GM12878 (cell line): ENCODE measurements at regions not wholly inside any gene's neighbourhood (a gene's known extent, or its start where the extent isn't known, plus 50 kb on each side); places are given as distances from the start of the nearest gene placed in this dataset.

Source experiments
- ATAC-seq: fragments of 200-7000 bp; cut with Tn5 transposase; 3 replicates; pipeline ENCODE4 v1.9.1; 2020; ENCODE audit warnings: mild to moderate bottlenecking, moderate library complexity
- BruUV-seq: library from RNA; stranded (reverse); fragments of 400-500 nt; replicated peaks from 2 replicates; lab custom pipeline; 2021; lab: Mats Ljungman, UMichigan
- CTCF ChIA-PET: fragments of 300-600 bp; sonication (Branson Sonifier 250); formaldehyde crosslinking; extraction: SDS; loops from one replicate; lab custom pipeline; 2021; ENCODE audit warnings: inconsistent platforms; lab: Yijun Ruan, JAX
- POLR2A ChIA-PET: fragments of 350-600 bp; formaldehyde crosslinking; extraction: SDS; loops from one replicate; lab custom pipeline; 2021; ENCODE audit warnings: inconsistent platforms; lab: Charles Lee
- RAD21 ChIA-PET: fragments of 300-600 bp; sonication (Branson Sonifier 250); formaldehyde crosslinking; loops from one replicate; lab custom pipeline; 2023; ENCODE audit warnings: antibody characterized with exemption; ENCODE audit not compliant: unreplicated experiment; lab: Charles Lee
- SMC1A ChIA-PET: fragments of 300-600 bp; sonication (Branson Sonifier 250); formaldehyde crosslinking; loops from one replicate; lab custom pipeline; 2023; ENCODE audit not compliant: unreplicated experiment, uncharacterized antibody; lab: Charles Lee
- DNase-seq: peaks from one replicate; pipeline ENCODE4 v3.0.0-alpha.2; 2011; ENCODE audit warnings: low read depth, low spot score
- FAIRE-seq: peaks from 3 replicates; lab custom pipeline; 2011; peaks lifted over from hg19 to GRCh38; lab: Jason Lieb, UNC
- H2AFZ ChIP-seq: 2 replicates; pipeline ENCODE4 v1.6.0; 2011; ENCODE audit warnings: low read depth, low read length, control low read depth; ENCODE audit not compliant: control insufficient read depth
- H3K27ac ChIP-seq: 2 replicates; pipeline ENCODE4 v1.5.1; 2011; ENCODE audit warnings: control low read depth; ENCODE audit not compliant: control insufficient read depth, insufficient read depth
- H3K27me3 ChIP-seq, 2 experiments: replicated peaks in 1 of 2; 2 replicates each; pipeline versions ENCODE4 v1.6.0 to v1.6.1; 2011; ENCODE audit warnings: low read length in 1 of 2; ENCODE audit not compliant: control insufficient read depth in 2 of 2, insufficient read depth in 2 of 2
- H3K36me3 ChIP-seq, 2 experiments: 2 replicates each; pipeline ENCODE4 v1.5.1; 2011; ENCODE audit warnings: low read length in 1 of 2; ENCODE audit not compliant: control insufficient read depth in 2 of 2, insufficient read depth in 2 of 2
- H3K4me1 ChIP-seq: 2 replicates; pipeline ENCODE4 v1.6.1; 2011; ENCODE audit warnings: mild to moderate bottlenecking, low read length, moderate library complexity, mixed read lengths; ENCODE audit not compliant: control insufficient read depth, insufficient read depth
- H3K4me2 ChIP-seq: 2 replicates; pipeline ENCODE4 v1.6.0; 2011; ENCODE audit warnings: control low read depth; ENCODE audit not compliant: control insufficient read depth, insufficient read depth
- H3K4me3 ChIP-seq: fragments of 200-600 bp; sonication (generic); 2 replicates; pipeline ENCODE4 v1.5.1; 2016
- H3K79me2 ChIP-seq: 2 replicates; pipeline ENCODE4 v1.6.0; 2011; ENCODE audit warnings: low read length; ENCODE audit not compliant: control insufficient read depth, insufficient read depth
- H3K9ac ChIP-seq: 2 replicates; pipeline ENCODE4 v1.8.0; 2011; ENCODE audit warnings: low read length, control low read depth, mixed read lengths; ENCODE audit not compliant: control insufficient read depth, insufficient read depth
- H3K9me3 ChIP-seq: replicated peaks from 3 replicates; pipeline ENCODE4 v1.5.1; 2011; ENCODE audit warnings: mild to moderate bottlenecking, low read length; ENCODE audit not compliant: control insufficient read depth, insufficient read depth
- H4K20me1 ChIP-seq: 2 replicates; pipeline ENCODE4 v1.6.0; 2011; ENCODE audit not compliant: control insufficient read depth, insufficient read depth
- ASH2L ChIP-seq: fragments of 300-600, 200-600 bp; sonication (generic); IDR thresholded peaks from 2 replicates; pipeline ENCODE4 v1.6.1; 2017; ENCODE audit warnings: low read depth, mild to moderate bottlenecking, borderline replicate concordance
- BCL11A ChIP-seq: IDR thresholded peaks from 2 replicates; pipeline ENCODE4 v1.6.1; 2011; ENCODE audit warnings: low read depth, low read length
- BRCA1 ChIP-seq: IDR thresholded peaks from 2 replicates; pipeline ENCODE4 v1.6.1; 2011; ENCODE audit warnings: low read depth, low read length, improper control_type of control experiment
- CBX3 ChIP-seq: fragments of 200-600 bp; sonication (generic); IDR thresholded peaks from 2 replicates; pipeline ENCODE4 v1.6.1; 2016; ENCODE audit warnings: low read depth, borderline replicate concordance
- ESRRA ChIP-seq: IDR thresholded peaks from 2 replicates; pipeline ENCODE4 v1.6.1; 2012; ENCODE audit warnings: mild to moderate bottlenecking, low read length, improper control_type of control experiment
- FOXK2 ChIP-seq: fragments of 450-650 bp; IDR thresholded peaks from 2 replicates; pipeline ENCODE4 v1.6.1; 2017; ENCODE audit warnings: mild to moderate bottlenecking, moderate library complexity
- GABPA ChIP-seq: IDR thresholded peaks from 2 replicates; pipeline ENCODE4 v1.6.1; 2014; ENCODE audit warnings: antibody characterized with exemption, low read depth, mild to moderate bottlenecking, inconsistent platforms
- IKZF1 ChIP-seq: fragments of 450-650 bp; conservative IDR thresholded peaks from 2 replicates; pipeline ENCODE4 v1.6.1; 2017; ENCODE audit warnings: antibody characterized with exemption, mild to moderate bottlenecking
- MEF2A ChIP-seq: IDR thresholded peaks from 2 replicates; pipeline ENCODE4 v1.6.1; 2011; ENCODE audit warnings: low read depth, mild to moderate bottlenecking, low read length, moderate library complexity; ENCODE audit not compliant: insufficient read depth
- SREBF2 ChIP-seq: IDR thresholded peaks from 2 replicates; pipeline ENCODE4 v1.6.1; 2012; ENCODE audit warnings: mild to moderate bottlenecking, low read length
- TCF7 ChIP-seq: IDR thresholded peaks from 2 replicates; pipeline ENCODE4 v1.6.1; 2014; ENCODE audit warnings: antibody characterized with exemption, borderline replicate concordance
- WRNIP1 ChIP-seq: IDR thresholded peaks from 2 replicates; pipeline ENCODE4 v1.6.1; 2011; ENCODE audit warnings: low read depth, low read length, improper control_type of control experiment, borderline replicate concordance
- ZNF207 ChIP-seq: fragments of 450-650 bp; IDR thresholded peaks from 2 replicates; pipeline ENCODE4 v1.6.1; 2014; ENCODE audit warnings: antibody characterized with exemption, mild to moderate bottlenecking, borderline replicate concordance
- WGBS: methylation state at CpG from one replicate; pipeline ENCODE4 v1.1.6; 2016; ENCODE audit warnings: low lambda C conversion rate; ENCODE audit not compliant: insufficient replicate concordance, insufficient coverage; ENCODE audit errors: missing lambda C conversion rate; 5-methylcytosine and 5-hydroxymethylcytosine counted together
- in situ Hi-C: fragments of 300-500 bp; cut with MboI; formaldehyde crosslinking; loops from 9 replicates; pipeline ENCODE4 v1.14.3; 2018; ENCODE audit warnings: mixed read lengths
- intact Hi-C: fragments of 100-400 bp; cut with micrococcal nuclease; formaldehyde crosslinking; loops from one replicate; pipeline ENCODE4 v1.14.2; 2022; ENCODE audit not compliant: unreplicated experiment
- TF ChIP-seq, protein P1 (sequence below): fragments of 450-650 bp; formaldehyde crosslinking; IDR thresholded peaks from 2 replicates; pipeline ENCODE4 v1.4.0; 2022; ENCODE audit warnings: mild to moderate bottlenecking, moderate library complexity
- TF ChIP-seq, protein P2 (sequence below): IDR thresholded peaks from 2 replicates; pipeline ENCODE4 v1.6.1; 2012; ENCODE audit warnings: mild to moderate bottlenecking, low read depth, low read length
- TF ChIP-seq, protein P3 (sequence below): fragments of 150-350 bp; IDR thresholded peaks from 2 replicates; pipeline ENCODE4 v1.6.1; 2014; ENCODE audit warnings: mild to moderate bottlenecking, low read depth, low read length
- TF ChIP-seq, protein P4 (sequence below): IDR thresholded peaks from 2 replicates; pipeline ENCODE4 v1.6.1; 2011; ENCODE audit warnings: low read depth, low read length, improper control_type of control experiment, borderline replicate concordance

DNA sequence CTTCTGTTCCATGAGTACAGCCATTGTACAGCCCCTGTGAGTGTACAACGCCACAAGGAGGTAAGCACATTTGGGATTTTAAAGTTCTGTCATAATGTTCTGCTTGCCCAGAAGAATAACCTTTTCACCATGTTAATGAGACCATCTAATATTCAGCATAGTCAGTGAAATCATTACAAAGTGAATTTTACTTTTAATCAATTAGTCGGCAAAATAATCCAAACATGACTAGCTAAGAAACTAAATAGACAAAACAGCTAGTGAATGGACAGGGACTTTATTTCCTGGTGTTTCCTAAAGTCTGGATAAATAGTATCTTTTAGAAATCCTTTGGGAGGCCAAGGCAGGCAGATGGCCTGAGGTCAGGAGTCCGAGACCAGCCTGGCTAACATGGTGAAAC lies 69.0 kb upstream of the NRSN1 start:
- POLR2A ChIA-PET, result interaction anchor here (0.7 to 1.1 kb wide), 2 partner anchors 35 to 48 kb away, joined by 3 to 4 read pairs; no protein-coding TSS in a partner anchor
- no TSS peak for BruUV-seq
- Histone ChIP-seq H2AFZ (no peak overlapping the region), H3K4me2 (no peak overlapping the region), H3K4me3 (no peak overlapping the region), H3K4me1 (peaks cover 5% of the 10 kb centered on the region; the same call in 1 of the 2 replicates), H4K20me1 (no peaks in the 10 kb centered on the region), H3K36me3 (no peaks in the 10 kb centered on the region), H3K79me2 (no peaks in the 10 kb centered on the region), H3K9ac (no peak overlapping the region), H3K9me3 (no peaks in the 10 kb centered on the region), H3K27me3 (no peaks in the 10 kb centered on the region), H3K27ac (no peak overlapping the region)
- WGBS, result 32% methylated on average over 3 of the region's 3 CpGs
- RAD21 ChIA-PET, result no interaction called here
- in situ Hi-C loops (loop anchor here (25.0 kb wide), 1 partner anchor 655 kb away; the partner anchor contains the start of gene C6orf62), intact Hi-C loops (no loop called here)
- no peak for ATAC-seq
- CTCF ChIA-PET, result interaction anchor here (1.4 kb wide), 1 partner anchor 149 kb away, joined by 3 read pairs; no protein-coding TSS in a partner anchor
- no peak for FAIRE-seq
- SMC1A ChIA-PET, result no interaction called here
- no peak for DNase-seq
- TF ChIP-seq, protein P1, sequence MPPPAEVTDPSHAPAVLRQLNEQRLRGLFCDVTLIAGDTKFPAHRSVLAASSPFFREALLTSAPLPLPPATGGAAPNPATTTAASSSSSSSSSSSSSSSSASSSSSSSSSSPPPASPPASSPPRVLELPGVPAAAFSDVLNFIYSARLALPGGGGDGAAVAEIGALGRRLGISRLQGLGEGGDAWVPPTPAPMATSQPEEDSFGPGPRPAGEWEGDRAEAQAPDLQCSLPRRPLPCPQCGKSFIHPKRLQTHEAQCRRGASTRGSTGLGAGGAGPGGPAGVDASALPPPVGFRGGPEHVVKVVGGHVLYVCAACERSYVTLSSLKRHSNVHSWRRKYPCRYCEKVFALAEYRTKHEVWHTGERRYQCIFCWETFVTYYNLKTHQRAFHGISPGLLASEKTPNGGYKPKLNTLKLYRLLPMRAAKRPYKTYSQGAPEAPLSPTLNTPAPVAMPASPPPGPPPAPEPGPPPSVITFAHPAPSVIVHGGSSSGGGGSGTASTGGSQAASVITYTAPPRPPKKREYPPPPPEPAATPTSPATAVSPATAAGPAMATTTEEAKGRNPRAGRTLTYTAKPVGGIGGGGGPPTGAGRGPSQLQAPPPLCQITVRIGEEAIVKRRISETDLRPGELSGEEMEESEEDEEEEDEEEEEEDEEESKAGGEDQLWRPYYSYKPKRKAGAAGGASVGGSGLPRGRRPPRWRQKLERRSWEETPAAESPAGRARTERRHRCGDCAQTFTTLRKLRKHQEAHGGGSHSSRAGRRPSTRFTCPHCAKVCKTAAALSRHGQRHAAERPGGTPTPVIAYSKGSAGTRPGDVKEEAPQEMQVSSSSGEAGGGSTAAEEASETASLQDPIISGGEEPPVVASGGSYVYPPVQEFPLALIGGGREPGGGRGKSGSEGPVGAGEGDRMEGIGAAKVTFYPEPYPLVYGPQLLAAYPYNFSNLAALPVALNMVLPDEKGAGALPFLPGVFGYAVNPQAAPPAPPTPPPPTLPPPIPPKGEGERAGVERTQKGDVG (CRISPR knock-in tag), result no peak
- TF ChIP-seq, protein P2, sequence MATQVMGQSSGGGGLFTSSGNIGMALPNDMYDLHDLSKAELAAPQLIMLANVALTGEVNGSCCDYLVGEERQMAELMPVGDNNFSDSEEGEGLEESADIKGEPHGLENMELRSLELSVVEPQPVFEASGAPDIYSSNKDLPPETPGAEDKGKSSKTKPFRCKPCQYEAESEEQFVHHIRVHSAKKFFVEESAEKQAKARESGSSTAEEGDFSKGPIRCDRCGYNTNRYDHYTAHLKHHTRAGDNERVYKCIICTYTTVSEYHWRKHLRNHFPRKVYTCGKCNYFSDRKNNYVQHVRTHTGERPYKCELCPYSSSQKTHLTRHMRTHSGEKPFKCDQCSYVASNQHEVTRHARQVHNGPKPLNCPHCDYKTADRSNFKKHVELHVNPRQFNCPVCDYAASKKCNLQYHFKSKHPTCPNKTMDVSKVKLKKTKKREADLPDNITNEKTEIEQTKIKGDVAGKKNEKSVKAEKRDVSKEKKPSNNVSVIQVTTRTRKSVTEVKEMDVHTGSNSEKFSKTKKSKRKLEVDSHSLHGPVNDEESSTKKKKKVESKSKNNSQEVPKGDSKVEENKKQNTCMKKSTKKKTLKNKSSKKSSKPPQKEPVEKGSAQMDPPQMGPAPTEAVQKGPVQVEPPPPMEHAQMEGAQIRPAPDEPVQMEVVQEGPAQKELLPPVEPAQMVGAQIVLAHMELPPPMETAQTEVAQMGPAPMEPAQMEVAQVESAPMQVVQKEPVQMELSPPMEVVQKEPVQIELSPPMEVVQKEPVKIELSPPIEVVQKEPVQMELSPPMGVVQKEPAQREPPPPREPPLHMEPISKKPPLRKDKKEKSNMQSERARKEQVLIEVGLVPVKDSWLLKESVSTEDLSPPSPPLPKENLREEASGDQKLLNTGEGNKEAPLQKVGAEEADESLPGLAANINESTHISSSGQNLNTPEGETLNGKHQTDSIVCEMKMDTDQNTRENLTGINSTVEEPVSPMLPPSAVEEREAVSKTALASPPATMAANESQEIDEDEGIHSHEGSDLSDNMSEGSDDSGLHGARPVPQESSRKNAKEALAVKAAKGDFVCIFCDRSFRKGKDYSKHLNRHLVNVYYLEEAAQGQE, result no peak
- no peak for TF ChIP-seq SREBF2
- TF ChIP-seq ESRRA, result no peak
- TF ChIP-seq ZNF207, result no peak
- TF ChIP-seq ASH2L, result no peak
- no peak for TF ChIP-seq TCF7
- no peak for TF ChIP-seq BRCA1
- TF ChIP-seq GABPA, result no peak
- TF ChIP-seq, protein P3, sequence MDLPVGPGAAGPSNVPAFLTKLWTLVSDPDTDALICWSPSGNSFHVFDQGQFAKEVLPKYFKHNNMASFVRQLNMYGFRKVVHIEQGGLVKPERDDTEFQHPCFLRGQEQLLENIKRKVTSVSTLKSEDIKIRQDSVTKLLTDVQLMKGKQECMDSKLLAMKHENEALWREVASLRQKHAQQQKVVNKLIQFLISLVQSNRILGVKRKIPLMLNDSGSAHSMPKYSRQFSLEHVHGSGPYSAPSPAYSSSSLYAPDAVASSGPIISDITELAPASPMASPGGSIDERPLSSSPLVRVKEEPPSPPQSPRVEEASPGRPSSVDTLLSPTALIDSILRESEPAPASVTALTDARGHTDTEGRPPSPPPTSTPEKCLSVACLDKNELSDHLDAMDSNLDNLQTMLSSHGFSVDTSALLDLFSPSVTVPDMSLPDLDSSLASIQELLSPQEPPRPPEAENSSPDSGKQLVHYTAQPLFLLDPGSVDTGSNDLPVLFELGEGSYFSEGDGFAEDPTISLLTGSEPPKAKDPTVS, result no peak
- TF ChIP-seq BCL11A, result no peak
- TF ChIP-seq CBX3, result no peak
- no peak for TF ChIP-seq FOXK2
- TF ChIP-seq WRNIP1, result no peak
- TF ChIP-seq IKZF1, result no peak
- TF ChIP-seq, protein P4, sequence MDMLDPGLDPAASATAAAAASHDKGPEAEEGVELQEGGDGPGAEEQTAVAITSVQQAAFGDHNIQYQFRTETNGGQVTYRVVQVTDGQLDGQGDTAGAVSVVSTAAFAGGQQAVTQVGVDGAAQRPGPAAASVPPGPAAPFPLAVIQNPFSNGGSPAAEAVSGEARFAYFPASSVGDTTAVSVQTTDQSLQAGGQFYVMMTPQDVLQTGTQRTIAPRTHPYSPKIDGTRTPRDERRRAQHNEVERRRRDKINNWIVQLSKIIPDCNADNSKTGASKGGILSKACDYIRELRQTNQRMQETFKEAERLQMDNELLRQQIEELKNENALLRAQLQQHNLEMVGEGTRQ, result no peak
- TF ChIP-seq MEF2A, result no peak
